Colon (tissue), 2 donors: ENCODE measurements at regions not wholly inside any gene's neighbourhood (a gene's known extent, or its start where the extent isn't known, plus 50 kb on each side); places are given as distances from the start of the nearest gene placed in this dataset.

Source experiments
- FAIRE-seq: peaks from 2 replicates; lab custom pipeline; 2012; peaks lifted over from hg19 to GRCh38; lab: Jason Lieb, UNC
- donor health status: control.
- donor health status: control.

DNA sequence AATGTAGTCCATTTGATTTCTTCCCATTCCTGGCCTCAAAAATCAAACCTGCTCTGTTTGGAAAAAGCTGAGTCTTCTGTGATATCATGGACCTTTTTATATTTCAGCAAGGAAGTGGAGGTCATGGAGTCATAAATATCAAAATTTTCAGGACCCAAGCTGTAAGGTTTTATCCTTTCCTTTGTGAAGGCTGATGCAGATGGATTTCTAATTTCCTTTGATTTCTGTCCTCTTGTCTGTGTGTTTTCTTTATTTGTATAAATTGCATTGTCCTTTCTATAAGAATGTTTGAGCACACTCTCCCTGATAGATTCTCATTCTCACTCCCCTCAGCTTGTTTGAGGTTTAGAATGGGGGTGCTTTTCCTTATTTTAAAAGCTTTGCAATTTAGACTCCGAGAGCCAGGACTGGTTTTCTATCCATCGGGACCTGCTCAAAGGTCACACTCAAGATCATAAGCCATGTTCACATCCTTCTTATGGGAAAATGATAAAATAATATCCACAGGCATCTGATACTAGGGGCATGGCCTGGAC, 127.4 kb upstream of the TMEM161B start:
- no peak for FAIRE-seq

DNA sequence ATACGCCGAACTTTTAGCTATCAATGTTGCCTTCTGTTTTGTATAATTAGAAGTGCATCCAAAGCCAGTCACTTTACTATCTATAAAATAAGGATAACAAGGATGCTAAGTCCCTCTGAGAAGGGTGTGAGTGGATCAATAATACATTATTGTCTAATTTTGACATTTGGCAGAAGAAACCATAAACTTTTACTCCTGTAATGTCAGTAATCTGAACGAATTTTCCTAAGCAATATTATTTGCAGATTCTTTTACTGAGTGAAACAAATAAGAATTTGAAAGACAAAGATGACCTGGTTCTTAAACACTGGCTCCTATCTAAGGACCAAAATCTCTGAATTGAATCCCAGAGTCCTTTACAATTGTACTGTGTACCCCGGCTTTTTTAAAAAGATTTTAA, 126.6 kb upstream of the TMEM161B start:
- FAIRE-seq, result no peak

DNA sequence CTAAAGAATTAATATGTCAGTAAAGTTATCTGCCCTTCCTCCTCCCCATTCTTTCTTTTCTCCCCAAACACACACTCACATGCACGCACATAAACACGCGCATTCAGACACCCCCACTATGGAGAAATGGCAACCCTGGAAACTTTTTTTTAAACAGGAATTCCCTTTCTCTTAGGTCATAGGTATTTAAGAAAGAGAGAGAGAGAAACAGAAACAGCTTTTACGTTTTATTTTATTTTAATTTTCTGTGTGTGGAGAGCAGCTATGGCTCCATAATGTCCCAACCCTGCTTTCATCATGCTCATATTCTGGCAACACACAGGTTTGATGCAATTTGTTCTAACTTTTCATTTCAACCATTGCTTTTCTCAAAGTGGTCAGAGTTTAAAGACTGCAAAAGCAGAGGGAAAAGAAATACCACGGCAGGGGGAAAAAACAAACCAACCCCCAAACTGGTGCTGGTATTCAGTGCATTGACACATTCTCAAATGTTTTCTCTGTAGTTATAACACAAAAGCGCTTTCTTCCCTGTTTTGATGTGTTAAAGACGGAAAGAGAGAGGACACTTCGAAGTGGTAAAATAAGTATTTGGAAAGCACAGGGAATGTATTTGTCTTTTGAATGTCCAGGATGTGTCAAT, 126.0 kb upstream of the TMEM161B start:
- FAIRE-seq, result no peak

GRCh38 chr5:88393716-88394535, 125.3 kb upstream of the TMEM161B start:
- FAIRE-seq, result no peak

- no peak for FAIRE-seq
These were observed 124.4 kb upstream of the TMEM161B start for GRCh38 chr5:88393042-88393441.

DNA sequence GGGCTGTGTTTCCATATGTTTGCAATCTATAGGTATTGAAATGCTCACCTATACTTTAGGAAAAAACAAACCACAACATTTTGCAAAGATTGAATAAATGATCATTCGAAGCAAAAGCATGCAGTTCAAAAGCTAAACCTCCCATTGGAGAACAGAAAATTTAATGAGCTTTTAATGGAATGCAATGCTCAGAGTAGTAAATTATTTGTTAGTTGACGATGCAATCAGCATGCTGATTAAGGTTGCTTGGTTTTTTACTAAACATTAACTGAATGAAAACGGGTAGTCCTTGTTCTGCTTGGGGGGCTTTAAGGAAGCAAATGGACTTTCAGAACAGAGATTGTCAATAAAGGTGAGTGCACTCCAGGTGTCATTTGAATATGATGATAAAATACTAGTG, 123.3 kb upstream of the TMEM161B start:
- no peak for FAIRE-seq

DNA sequence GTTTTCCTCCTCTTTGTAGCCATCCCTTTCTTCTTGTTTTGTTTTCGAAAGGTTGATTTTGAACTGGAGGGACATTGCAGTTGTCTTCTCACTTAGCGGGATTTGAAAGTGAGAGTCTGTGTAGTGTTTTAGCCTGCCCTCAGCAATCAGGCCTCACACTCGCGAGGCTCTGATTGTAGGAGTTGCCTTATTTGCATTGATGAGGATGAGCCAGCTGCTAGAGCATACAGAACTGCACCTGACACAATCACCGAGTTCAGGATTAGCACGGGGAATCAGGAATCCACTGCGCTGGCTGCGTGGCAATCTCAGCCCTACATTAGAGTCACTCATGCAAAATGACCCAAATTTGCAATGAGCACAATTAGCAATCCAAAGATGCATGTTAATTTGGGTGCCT, 122.5 kb upstream of the TMEM161B start:
- FAIRE-seq, result no peak

- FAIRE-seq, result no peak
These were observed 121.8 kb upstream of the TMEM161B start for GRCh38 chr5:88390481-88390880.

GRCh38 chr5:88390096-88390441, 121.4 kb upstream of the TMEM161B start:
- no peak for FAIRE-seq

DNA sequence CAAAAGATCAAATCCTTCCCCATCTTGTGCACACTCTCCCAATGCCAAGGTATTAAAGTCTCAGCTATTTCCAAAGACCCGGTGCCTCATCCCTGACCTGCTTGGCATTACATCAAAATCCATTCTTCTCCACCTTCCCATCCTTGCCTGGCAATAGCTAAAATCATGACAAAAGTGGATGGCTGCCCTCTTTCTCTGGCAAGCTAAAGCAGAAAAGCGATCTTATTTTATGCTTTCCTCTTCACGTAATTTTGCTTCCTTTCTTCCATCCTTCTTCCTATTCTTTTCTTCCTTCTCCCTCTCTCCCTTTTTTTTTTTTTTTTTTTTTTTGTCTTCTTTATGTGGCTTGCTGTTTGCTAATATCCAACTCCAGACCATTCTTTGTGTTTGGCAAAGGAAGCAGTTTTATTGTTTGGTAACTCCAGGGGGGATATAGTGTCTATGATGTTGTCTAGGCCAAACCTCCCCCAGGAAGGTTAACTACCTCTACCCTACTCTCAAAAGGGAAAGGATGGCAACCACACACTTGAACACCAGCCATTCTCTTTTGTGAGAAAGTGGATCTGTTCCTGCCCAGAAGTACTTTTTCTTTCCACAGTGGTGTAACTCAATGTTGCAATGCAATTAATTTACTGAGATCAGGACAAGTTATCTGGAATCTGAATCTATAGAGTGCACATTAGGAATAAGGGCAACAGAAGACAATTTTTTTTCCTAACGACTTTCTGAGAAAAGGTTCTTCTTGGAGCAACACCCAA, 120.9 kb upstream of the TMEM161B start:
- no peak for FAIRE-seq

DNA sequence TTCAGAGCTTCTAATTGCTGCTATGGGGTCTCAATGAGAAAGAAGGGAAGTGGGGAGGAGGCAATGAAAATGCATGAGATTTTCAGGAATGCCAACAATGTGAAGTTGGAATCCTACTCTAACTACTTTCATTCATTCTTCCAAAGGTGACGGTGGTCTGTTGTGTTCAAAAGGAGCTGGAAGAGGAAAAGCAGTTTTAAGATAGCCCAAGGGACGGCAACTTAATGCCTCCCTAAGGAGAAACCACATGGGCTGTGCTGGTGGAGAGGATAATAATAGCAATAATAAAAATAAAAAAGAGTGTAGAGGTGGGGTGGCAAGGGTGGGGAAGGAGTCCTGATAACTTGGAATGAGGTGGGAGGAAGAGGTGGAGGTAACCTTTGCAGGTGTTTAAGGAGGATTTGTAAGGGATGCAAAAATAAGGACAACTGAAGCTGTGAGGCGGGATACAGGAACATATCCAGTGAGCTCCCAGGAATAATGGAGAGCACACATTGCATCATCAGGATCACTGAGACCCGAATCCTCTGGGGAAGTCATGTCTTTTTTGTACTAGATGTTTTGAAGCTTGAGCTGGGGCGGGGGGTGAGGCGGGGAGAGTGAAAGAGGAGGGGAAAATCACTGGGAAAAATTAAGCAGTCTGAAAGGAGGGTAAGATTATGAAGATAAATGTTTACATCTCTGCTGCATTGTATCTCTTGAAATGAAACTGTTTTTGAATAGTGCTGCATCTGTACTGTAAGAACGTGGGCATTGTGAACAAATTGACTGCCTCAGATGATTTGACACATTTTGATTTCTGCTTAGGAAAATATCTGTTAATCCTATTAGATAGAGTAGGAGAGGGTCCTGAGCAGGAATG, 120.1 kb upstream of the TMEM161B start:
- FAIRE-seq, result no peak

DNA sequence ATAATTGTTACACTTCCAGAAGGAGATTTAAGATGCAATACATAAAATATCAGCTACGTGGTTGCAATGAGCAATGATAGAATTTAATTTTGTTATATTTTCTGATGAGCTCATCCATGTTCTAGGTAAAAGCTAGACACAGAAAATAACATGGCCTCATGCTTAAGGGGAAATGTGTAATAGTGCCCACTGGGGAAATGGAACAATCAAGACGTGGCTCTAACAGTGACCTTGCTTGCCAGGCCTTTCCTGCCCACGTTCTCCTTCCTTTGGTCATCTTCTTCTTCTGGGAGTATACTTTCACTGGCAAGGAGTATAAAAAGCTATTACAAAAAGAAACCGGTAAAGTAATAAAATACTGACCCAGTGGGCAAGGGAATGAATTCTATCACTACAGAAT, 116.2 kb upstream of the TMEM161B start:
- FAIRE-seq, result no peak

GRCh38 chr5:88380332-88380731, 111.7 kb upstream of the TMEM161B start:
- FAIRE-seq, result no peak

DNA sequence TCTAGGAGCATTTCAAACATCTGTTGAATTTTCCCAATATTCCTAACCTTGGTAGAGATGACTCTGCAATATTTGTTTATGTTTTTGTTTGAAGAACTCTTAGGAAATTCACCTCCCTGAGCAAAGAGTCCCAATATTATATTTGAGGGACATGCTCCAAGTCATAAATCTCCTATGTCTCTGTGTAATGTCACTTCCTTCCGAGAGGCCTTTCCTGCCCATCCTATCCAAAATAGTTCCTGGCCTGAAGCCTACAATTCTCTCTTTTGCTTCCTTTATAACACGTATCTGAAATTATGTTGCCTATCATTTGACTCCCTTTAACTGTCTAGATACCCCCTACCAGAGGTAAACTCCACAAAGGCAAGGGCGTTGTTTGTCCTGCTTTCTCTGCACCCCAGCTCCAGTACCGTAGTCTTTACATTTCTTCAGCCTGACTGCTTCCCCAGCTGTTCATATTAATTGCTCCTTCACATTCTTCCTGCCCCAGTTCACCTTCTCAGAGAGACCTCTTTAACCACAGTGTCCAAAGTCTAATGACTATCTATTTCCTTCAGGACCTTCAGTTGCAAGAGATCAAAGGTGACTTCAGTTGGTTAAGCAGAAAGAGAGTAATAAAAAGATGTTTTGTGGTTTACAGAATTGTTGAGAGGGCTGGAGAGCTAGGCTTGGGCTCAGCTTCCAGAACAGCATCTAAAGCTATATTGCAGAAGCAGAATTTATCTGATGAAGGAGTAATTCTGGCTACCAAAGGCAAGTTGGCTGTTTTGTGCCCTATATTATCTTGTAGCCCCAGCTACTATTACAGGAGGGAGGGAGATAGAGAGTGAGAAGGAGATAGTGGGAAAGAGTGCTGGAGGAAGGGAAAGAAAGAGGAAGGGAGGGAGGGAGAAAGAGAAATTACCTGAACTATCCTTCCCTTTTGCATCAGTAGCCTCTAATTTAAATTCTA, 109.3 kb upstream of the TMEM161B start:
- no peak for FAIRE-seq

GRCh38 chr5:88377240-88377639, 108.6 kb upstream of the TMEM161B start:
- FAIRE-seq, result no peak

- no peak for FAIRE-seq
These were observed 108.1 kb upstream of the TMEM161B start for GRCh38 chr5:88376728-88377127.

- no peak for FAIRE-seq
These were observed 105.7 kb upstream of the TMEM161B start for GRCh38 chr5:88374391-88374790.

DNA sequence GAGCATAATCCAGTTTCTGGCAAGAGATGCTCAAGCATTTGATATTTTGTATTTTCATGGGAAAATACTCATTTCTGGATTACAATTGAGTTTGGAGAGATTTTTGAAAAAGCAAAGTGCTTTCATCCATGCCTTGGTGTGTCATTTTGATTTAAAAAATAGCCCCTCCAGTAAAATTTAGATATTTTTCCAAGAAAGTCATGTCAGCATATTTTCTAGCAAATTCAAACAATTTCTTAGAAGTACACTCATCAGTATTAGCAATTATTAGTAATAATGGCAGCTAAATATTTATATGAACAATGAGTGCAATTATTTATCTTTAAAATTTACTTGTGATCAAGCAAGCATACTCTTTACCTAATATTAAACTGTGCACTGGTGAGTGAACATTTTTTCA, 102.2 kb upstream of the TMEM161B start:
- FAIRE-seq, result no peak

GRCh38 chr5:88368201-88368600, 99.6 kb upstream of the TMEM161B start:
- FAIRE-seq, result no peak

DNA sequence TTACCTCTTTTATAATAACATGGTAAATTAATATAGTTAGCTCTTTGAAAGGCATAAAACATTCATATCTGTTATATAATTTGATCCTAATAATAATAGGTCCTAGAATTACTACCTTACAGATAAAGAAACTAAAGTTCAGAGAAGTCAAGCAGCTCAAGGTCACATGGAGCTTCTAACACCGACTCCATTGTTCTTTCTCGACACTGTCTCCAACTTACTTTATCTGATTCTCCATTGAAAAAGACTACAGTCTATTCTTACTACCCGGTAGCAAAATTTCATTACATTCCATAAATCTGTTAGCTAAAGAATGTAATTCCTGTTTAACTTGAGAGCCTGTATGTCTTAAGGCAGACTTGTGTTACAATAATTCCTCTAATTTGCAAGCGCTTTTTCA, 96.3 kb upstream of the TMEM161B start:
- no peak for FAIRE-seq
